ENCODE measurements at regions not wholly inside any gene's neighbourhood (a gene's known extent, or its start where the extent isn't known, plus 50 kb on each side); places are given as distances from the start of the nearest gene placed in this dataset.

- TF ChIP-seq CTCF (IDR thresholded peaks at IDR 0.05) (no peak), POLR2AphosphoS5 (IDR thresholded peaks at IDR 0.05; ENCODE audit: low read depth, low read length) (no peak), TCF7L2 (IDR thresholded peaks at IDR 0.05; ENCODE audit: low read depth, low read length) (no peak), SIN3A (IDR thresholded peaks at IDR 0.05; ENCODE audit: borderline replicate concordance, insufficient read depth, low read depth, low read length) (no peak)
- TF ChIP-seq, protein P1, sequence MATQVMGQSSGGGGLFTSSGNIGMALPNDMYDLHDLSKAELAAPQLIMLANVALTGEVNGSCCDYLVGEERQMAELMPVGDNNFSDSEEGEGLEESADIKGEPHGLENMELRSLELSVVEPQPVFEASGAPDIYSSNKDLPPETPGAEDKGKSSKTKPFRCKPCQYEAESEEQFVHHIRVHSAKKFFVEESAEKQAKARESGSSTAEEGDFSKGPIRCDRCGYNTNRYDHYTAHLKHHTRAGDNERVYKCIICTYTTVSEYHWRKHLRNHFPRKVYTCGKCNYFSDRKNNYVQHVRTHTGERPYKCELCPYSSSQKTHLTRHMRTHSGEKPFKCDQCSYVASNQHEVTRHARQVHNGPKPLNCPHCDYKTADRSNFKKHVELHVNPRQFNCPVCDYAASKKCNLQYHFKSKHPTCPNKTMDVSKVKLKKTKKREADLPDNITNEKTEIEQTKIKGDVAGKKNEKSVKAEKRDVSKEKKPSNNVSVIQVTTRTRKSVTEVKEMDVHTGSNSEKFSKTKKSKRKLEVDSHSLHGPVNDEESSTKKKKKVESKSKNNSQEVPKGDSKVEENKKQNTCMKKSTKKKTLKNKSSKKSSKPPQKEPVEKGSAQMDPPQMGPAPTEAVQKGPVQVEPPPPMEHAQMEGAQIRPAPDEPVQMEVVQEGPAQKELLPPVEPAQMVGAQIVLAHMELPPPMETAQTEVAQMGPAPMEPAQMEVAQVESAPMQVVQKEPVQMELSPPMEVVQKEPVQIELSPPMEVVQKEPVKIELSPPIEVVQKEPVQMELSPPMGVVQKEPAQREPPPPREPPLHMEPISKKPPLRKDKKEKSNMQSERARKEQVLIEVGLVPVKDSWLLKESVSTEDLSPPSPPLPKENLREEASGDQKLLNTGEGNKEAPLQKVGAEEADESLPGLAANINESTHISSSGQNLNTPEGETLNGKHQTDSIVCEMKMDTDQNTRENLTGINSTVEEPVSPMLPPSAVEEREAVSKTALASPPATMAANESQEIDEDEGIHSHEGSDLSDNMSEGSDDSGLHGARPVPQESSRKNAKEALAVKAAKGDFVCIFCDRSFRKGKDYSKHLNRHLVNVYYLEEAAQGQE (IDR thresholded peaks at IDR 0.05; ENCODE audit: insufficient read depth in 1 of 2, low read depth in 2 of 2, low read length in 1 of 2) = no peak
Measured at GRCh38 chr1:229091721-229092136, 179.2 kb upstream of the RAB4A start.

All from Panc1 (cell line).